RWPE1 (cell line): ENCODE measurements at regions not wholly inside any gene's neighbourhood (a gene's known extent, or its start where the extent isn't known, plus 50 kb on each side); places are given as distances from the start of the nearest gene placed in this dataset.

Experiments used
- CTCF ChIA-PET: fragments of 350-600 bp; sonication (Branson Sonifier 250); formaldehyde crosslinking; extraction: SDS; loops from one replicate; lab custom pipeline; 2021; lab: Yijun Ruan, JAX
- POLR2A ChIA-PET: fragments of 400-600 bp; formaldehyde crosslinking; extraction: SDS; loops from one replicate; lab custom pipeline; 2020; ENCODE audit warnings: antibody characterized with exemption; ENCODE audit not compliant: low non-redundant PET; lab: Yijun Ruan, JAX
- DNase-seq: peaks from one replicate; pipeline ENCODE4 v3.0.0; 2012; ENCODE audit warnings: low spot score
- H3K27ac ChIP-seq: fragments of 450-650 bp; 2 replicates; pipeline ENCODE4 v1.5.1; 2017
- TF ChIP-seq, protein P1 (sequence below): fragments of 450-650 bp; conservative IDR thresholded peaks from 2 replicates; pipeline ENCODE4 v1.5.1; 2017; ENCODE audit warnings: low read depth, mild to moderate bottlenecking

DNA sequence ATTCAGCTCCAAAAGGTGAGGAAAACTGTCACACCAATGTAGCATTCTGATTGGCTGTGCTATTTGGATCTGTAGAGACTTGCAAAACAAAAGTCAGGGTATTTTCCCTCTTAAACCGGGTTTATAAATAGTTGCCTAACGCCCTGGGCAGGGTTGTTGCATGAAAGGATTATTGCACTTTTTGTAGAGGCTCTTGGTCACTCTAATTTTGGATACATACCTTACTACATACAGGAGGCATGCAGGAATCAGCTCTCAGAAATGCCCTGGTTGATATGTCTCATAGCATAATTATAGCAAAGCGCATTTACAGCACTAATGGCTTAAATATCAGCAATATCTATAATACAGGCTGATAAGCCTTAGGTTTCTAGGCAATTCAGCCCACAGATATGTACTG lies 200.0 kb upstream of the GDNF start:
- CTCF ChIA-PET, result no interaction called here

DNA sequence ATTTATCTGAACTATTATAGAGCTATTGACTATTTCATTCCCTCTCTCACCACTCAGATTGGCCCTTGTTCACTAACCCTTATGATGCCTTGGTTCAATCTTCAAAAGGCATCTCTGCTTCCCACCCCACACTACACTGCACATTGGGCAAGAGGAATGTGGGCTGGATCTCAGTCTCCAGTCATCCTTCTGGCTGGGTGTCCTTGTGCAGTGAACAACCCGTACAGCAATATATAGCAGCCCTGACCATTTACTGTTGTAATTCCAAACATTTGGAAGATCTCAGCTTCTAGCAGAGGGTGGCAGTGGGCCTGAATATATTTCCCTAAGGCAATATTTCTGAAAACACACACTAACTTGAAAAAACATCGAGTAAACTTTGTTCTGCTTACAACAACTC lies 199.2 kb upstream of the GDNF start:
- H3K27ac ChIP-seq, result no peak overlapping the region
- no peak for DNase-seq
- POLR2A ChIA-PET, result no interaction called here
- TF ChIP-seq, protein P1, sequence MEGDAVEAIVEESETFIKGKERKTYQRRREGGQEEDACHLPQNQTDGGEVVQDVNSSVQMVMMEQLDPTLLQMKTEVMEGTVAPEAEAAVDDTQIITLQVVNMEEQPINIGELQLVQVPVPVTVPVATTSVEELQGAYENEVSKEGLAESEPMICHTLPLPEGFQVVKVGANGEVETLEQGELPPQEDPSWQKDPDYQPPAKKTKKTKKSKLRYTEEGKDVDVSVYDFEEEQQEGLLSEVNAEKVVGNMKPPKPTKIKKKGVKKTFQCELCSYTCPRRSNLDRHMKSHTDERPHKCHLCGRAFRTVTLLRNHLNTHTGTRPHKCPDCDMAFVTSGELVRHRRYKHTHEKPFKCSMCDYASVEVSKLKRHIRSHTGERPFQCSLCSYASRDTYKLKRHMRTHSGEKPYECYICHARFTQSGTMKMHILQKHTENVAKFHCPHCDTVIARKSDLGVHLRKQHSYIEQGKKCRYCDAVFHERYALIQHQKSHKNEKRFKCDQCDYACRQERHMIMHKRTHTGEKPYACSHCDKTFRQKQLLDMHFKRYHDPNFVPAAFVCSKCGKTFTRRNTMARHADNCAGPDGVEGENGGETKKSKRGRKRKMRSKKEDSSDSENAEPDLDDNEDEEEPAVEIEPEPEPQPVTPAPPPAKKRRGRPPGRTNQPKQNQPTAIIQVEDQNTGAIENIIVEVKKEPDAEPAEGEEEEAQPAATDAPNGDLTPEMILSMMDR, result no peak
- CTCF ChIA-PET, result interaction anchor here (0.6 kb wide), 1 partner anchor 209 kb away, joined by 3 read pairs; no protein-coding TSS in a partner anchor

More for the DNA sequence above, 200.0 kb upstream of the GDNF start:
- POLR2A ChIA-PET, result no interaction called here
- TF ChIP-seq, protein P1, result no peak
- H3K27ac ChIP-seq, result no peak overlapping the region
- DNase-seq, result no peak

DNA sequence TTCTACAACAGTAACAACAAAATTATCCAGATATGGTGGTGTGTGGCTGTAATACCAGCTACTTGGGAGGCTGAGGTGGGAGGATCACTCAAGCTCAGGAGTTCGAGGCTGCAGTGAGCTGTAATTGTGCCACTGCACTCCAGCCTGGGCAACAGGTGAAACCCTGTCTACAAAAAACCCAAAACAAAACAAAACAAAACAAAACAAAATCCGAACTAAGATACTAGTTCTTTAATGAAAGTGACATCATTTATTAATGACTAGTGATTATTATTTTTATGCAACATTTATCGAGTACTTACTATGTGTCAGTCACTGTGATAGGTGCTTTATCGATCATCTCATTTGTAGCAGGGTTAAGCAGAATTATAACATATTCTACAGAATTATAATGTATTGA lies 196.9 kb upstream of the GDNF start:
- DNase-seq, result no peak
- POLR2A ChIA-PET, result no interaction called here
- CTCF ChIA-PET, result no interaction called here
- H3K27ac ChIP-seq, result no peak overlapping the region
- TF ChIP-seq, protein P1, result no peak

DNA sequence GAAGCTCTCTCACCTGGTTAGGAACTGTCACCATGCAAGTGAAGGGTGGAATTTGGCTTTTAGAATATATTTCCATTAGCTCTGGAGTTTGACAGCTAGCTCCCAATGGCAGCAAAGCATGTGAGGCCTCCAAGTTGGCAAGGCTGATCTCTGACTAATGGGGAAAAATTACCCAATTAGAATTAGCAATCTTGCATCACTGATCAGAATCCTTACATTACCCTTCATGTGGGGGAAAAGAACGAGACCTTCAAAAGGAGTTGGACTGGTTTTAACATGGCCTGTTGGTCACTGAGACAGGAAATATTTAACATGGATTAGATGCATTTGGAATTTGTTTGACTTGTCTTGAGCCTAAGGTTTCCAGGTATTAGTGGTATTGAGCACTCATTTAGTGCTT lies 192.3 kb upstream of the GDNF start:
- H3K27ac ChIP-seq, result no peak overlapping the region
- POLR2A ChIA-PET, result no interaction called here
- no peak for DNase-seq
- TF ChIP-seq, protein P1, result no peak
- CTCF ChIA-PET, result no interaction called here

DNA sequence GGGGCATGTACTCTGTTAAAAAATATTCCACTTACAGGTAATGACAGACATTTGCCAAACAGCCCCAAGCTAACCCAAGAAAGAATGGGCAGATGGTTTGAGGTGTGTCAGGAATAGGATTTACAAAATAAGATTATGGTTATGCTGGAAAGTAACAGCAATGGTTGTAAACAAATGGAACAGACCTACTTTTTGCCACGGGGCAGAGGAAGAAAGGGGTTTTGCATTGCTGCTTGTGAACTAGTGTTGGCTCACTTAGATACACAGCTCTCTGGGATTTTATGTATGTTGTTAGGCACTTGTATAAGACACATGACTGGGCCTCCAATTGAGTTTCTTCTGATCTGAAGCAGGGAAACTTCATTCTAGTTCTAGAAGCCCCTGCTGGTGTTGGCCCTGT lies 191.5 kb upstream of the GDNF start:
- TF ChIP-seq, protein P1, result no peak
- CTCF ChIA-PET, result no interaction called here
- POLR2A ChIA-PET, result no interaction called here
- no peak overlapping the region for H3K27ac ChIP-seq
- DNase-seq, result no peak

DNA sequence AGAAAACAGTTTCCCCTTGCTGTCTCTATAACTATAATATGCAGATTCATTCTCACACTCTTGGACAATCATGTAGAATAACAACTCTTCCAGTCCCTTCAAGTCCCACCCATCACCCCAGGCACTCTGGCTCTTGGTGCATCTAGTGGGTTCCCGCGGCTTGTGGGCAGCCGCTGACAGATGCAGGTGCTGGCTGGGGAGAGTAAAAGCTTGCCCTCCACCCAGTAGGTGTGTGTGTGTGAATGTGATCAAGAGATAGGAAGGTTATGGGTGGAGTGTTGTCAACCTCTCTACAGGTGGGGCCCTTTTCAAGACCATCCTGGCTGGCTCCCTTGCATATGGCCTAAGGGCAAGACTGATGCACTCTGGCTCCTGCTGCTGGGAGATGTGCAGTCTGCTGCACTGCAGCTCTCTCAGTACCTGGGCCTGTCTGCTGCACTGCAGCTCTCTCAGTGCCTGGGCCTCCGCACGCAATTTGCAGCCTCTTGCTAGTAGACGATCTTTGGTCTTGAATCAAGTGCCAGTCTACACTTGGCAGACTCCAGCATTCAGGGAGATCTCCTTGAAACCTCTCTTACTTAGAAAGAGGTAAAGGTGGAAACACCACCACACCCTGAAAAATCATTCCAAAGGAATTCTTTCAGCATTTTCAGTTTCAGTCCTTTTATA lies 189.7 kb upstream of the GDNF start:
- ChIA-PET POLR2A (no interaction called here), CTCF (interaction anchor here (0.6 kb wide), 1 partner anchor 356 kb away, joined by 3 read pairs; no protein-coding TSS in a partner anchor)
- no peak overlapping the region for H3K27ac ChIP-seq
- TF ChIP-seq, protein P1, result no peak
- DNase-seq, result peak; percentile 23
